IPS-18a (cell line): ENCODE measurements at regions not wholly inside any gene's neighbourhood (a gene's known extent, or its start where the extent isn't known, plus 50 kb on each side); places are given as distances from the start of the nearest gene placed in this dataset.

ENCODE experiments used
- H3K27ac ChIP-seq: one replicate; pipeline ENCODE4 v1.5.1; 2013; ENCODE audit warnings: low read length
- H3K27me3 ChIP-seq: one replicate; pipeline ENCODE4 v1.6.1; 2013; ENCODE audit warnings: mild to moderate bottlenecking, low read length; ENCODE audit not compliant: control insufficient read depth, insufficient read depth
- H3K36me3 ChIP-seq: one replicate; pipeline ENCODE4 v1.6.1; 2013; ENCODE audit warnings: low read depth, low read length; ENCODE audit not compliant: control insufficient read depth
- H3K4me1 ChIP-seq: one replicate; pipeline ENCODE4 v1.6.1; 2013; ENCODE audit warnings: low read depth, low read length; ENCODE audit not compliant: control insufficient read depth
- H3K4me3 ChIP-seq: one replicate; pipeline ENCODE4 v1.5.1; 2013; ENCODE audit warnings: low read length
- H3K9ac ChIP-seq: one replicate; pipeline ENCODE4 v1.6.1; 2013; ENCODE audit warnings: mild to moderate bottlenecking, low read length, moderate library complexity
- H3K9me3 ChIP-seq: one replicate; pipeline ENCODE4 v1.6.1; 2013; ENCODE audit warnings: low read depth, low read length; ENCODE audit not compliant: control insufficient read depth

- Histone ChIP-seq H3K36me3 (peaks cover under 1% of the 10 kb centered on the region), H3K4me1 (no peaks in the 10 kb centered on the region), H3K9me3 (no peaks in the 10 kb centered on the region), H3K9ac (no peak overlapping the region), H3K27me3 (no peaks in the 10 kb centered on the region), H3K4me3 (no peak overlapping the region), H3K27ac (no peak overlapping the region)
These were observed 173.6 kb upstream of the NUDT6 start for GRCh38 chr4:123096038-123096437.

- Histone ChIP-seq H3K27ac (no peak overlapping the region), H3K9me3 (no peaks in the 10 kb centered on the region), H3K27me3 (no peaks in the 10 kb centered on the region), H3K36me3 (no peaks in the 10 kb centered on the region), H3K4me1 (no peaks in the 10 kb centered on the region), H3K4me3 (no peak overlapping the region), H3K9ac (no peak overlapping the region)
These were observed 180.6 kb upstream of the NUDT6 start for GRCh38 chr4:123102897-123103471.

- Histone ChIP-seq H3K36me3 (no peaks in the 10 kb centered on the region), H3K4me3 (no peak overlapping the region), H3K4me1 (no peaks in the 10 kb centered on the region), H3K9ac (no peak overlapping the region), H3K27me3 (no peaks in the 10 kb centered on the region), H3K9me3 (no peaks in the 10 kb centered on the region), H3K27ac (no peak overlapping the region)
These were observed 182.1 kb upstream of the NUDT6 start for GRCh38 chr4:123104310-123105025.

GRCh38 chr4:123105026-123105420 is 182.6 kb upstream of the NUDT6 start:
- Histone ChIP-seq H3K4me1 (no peaks in the 10 kb centered on the region), H3K9ac (no peak overlapping the region), H3K36me3 (no peaks in the 10 kb centered on the region), H3K9me3 (no peaks in the 10 kb centered on the region), H3K27me3 (no peaks in the 10 kb centered on the region), H3K27ac (no peak overlapping the region), H3K4me3 (no peak overlapping the region)

GRCh38 chr4:123106747-123107146 is 184.3 kb upstream of the NUDT6 start:
- Histone ChIP-seq H3K36me3 (no peaks in the 10 kb centered on the region), H3K9me3 (no peaks in the 10 kb centered on the region), H3K27me3 (no peaks in the 10 kb centered on the region), H3K4me3 (no peak overlapping the region), H3K4me1 (no peaks in the 10 kb centered on the region), H3K9ac (no peak overlapping the region), H3K27ac (no peak overlapping the region)

GRCh38 chr4:123107444-123108252 is 185.3 kb upstream of the NUDT6 start:
- Histone ChIP-seq H3K4me1 (no peaks in the 10 kb centered on the region), H3K27me3 (no peaks in the 10 kb centered on the region), H3K9me3 (no peaks in the 10 kb centered on the region), H3K4me3 (no peak overlapping the region), H3K27ac (no peak overlapping the region), H3K36me3 (no peaks in the 10 kb centered on the region), H3K9ac (no peak overlapping the region)

- Histone ChIP-seq H3K27ac (no peak overlapping the region), H3K9ac (no peak overlapping the region), H3K27me3 (no peaks in the 10 kb centered on the region), H3K9me3 (no peaks in the 10 kb centered on the region), H3K4me3 (no peak overlapping the region), H3K36me3 (no peaks in the 10 kb centered on the region), H3K4me1 (no peaks in the 10 kb centered on the region)
These were observed 186.7 kb upstream of the NUDT6 start for GRCh38 chr4:123109139-123109538.

GRCh38 chr4:123110147-123110546 is 187.8 kb upstream of the NUDT6 start:
- no peaks in the 10 kb centered on the region for H3K36me3 ChIP-seq
- no peaks in the 10 kb centered on the region for H3K9me3 ChIP-seq
- H3K27me3 ChIP-seq: no peaks in the 10 kb centered on the region
- no peaks in the 10 kb centered on the region for H3K4me1 ChIP-seq
- H3K9ac ChIP-seq: no peak overlapping the region
- H3K4me3 ChIP-seq: no peak overlapping the region
- H3K27ac ChIP-seq: no peak overlapping the region

- H3K27ac ChIP-seq: no peak overlapping the region
These were observed 188.3 kb upstream of the NUDT6 start for GRCh38 chr4:123110685-123111084.

GRCh38 chr4:123113155-123113554 is 190.8 kb upstream of the NUDT6 start:
- Histone ChIP-seq H3K4me1 (no peaks in the 10 kb centered on the region), H3K4me3 (no peak overlapping the region), H3K27me3 (no peaks in the 10 kb centered on the region), H3K27ac (no peak overlapping the region), H3K36me3 (no peaks in the 10 kb centered on the region), H3K9me3 (no peaks in the 10 kb centered on the region), H3K9ac (no peak overlapping the region)

More at GRCh38 chr4:123110685-123111084, 188.3 kb upstream of the NUDT6 start:
- no peaks in the 10 kb centered on the region for H3K4me1 ChIP-seq
- no peaks in the 10 kb centered on the region for H3K36me3 ChIP-seq
- H3K9ac ChIP-seq: no peak overlapping the region
- no peaks in the 10 kb centered on the region for H3K27me3 ChIP-seq
- H3K9me3 ChIP-seq: no peaks in the 10 kb centered on the region
- no peak overlapping the region for H3K4me3 ChIP-seq

GRCh38 chr4:123114084-123114914 is 191.9 kb upstream of the NUDT6 start:
- Histone ChIP-seq H3K36me3 (no peaks in the 10 kb centered on the region), H3K9ac (no peak overlapping the region), H3K4me1 (no peaks in the 10 kb centered on the region), H3K27me3 (no peaks in the 10 kb centered on the region), H3K27ac (no peak overlapping the region), H3K9me3 (no peaks in the 10 kb centered on the region), H3K4me3 (no peak overlapping the region)
